ENCODE measurements at regions not wholly inside any gene's neighbourhood (a gene's known extent, or its start where the extent isn't known, plus 50 kb on each side); places are given as distances from the start of the nearest gene placed in this dataset.

GRCh38 chr1:60222360-60223115 lies 149.0 kb upstream of the C1orf87 start:
- DNase-seq (no peak), ATAC-seq (no peak)
- Histone ChIP-seq H3K27me3 (no peaks in the 10 kb centered on the region), H3K36me3 (no peaks in the 10 kb centered on the region), H3K27ac (no peak overlapping the region), H3K9me3 (no peaks in the 10 kb centered on the region), H3K4me1 (no peaks in the 10 kb centered on the region), H3K4me3 (no peak overlapping the region)
- TF ChIP-seq CTCF (IDR thresholded peaks at IDR 0.05): no peak
- intact Hi-C loops (cut with DNase I): no loop called here

DNA sequence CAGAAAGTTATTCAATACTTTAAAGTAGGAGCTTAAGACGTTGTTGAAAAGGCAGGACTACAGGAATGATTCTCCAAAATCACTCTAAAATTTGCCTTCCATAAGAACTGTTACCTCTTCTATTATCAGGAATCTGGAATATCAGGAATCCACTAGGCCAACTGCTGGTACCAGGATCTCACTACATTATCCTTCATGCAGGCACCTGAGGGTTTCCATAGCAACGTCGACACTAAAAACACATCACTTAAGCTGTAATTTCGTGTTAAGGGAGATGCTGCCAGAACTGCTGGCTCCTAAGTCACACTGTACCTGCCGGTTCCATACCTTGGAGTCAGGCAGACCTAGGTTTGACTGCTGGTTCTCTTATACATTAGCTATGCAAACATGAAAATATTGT lies 139.7 kb upstream of the C1orf87 start:
- Histone ChIP-seq H3K9me3 (peaks cover 0 to 8% of the 10 kb centered on the region in 2 donors), H3K4me1 (no peaks in the 10 kb centered on the region), H3K36me3 (no peaks in the 10 kb centered on the region), H3K4me3 (no peak overlapping the region), H3K27me3 (no peaks in the 10 kb centered on the region), H3K27ac (no peak overlapping the region)
- TF ChIP-seq CTCF (IDR thresholded peaks at IDR 0.05): no peak
- intact Hi-C loops (cut with DNase I): no loop called here
- no peak for DNase-seq
- ATAC-seq: no peak

- Histone ChIP-seq H3K36me3 (no peaks in the 10 kb centered on the region), H3K4me1 (no peaks in the 10 kb centered on the region), H3K27ac (no peak overlapping the region), H3K27me3 (no peaks in the 10 kb centered on the region), H3K9me3 (peaks cover 0 to 11% of the 10 kb centered on the region in 2 donors), H3K4me3 (no peak overlapping the region)
- intact Hi-C loops (cut with DNase I): no loop called here
- TF ChIP-seq CTCF (IDR thresholded peaks at IDR 0.05): no peak
- no peak for ATAC-seq
- DNase-seq: no peak
These were observed 122.5 kb upstream of the C1orf87 start for GRCh38 chr1:60196026-60196425.

DNA sequence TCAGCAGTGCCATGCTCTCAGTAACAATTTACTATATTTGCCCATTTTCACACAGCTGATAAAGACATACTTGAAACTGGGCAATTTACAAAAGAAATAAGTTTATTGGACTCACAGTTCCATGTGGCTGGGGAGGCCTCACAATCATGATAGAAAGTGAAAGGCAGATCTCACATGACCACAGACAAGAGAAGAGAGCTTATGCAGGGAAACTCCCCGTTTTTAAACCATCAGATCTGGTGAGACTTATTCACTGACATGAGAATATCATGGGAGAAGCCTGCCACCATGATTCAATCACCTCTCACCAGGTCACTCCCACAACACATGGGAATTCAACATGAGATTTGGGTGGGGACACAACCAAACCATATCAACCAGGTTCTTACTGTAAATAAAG lies 112.1 kb upstream of the C1orf87 start:
- no peak for DNase-seq
- Histone ChIP-seq H3K4me3 (no peak overlapping the region), H3K36me3 (no peaks in the 10 kb centered on the region), H3K27ac (no peak overlapping the region), H3K4me1 (no peaks in the 10 kb centered on the region), H3K27me3 (no peaks in the 10 kb centered on the region), H3K9me3 (peaks cover 0 to 49% of the 10 kb centered on the region in 2 donors)
- TF ChIP-seq CTCF (IDR thresholded peaks at IDR 0.05): no peak
- no peak for ATAC-seq
- intact Hi-C loops (cut with DNase I): no loop called here

- Histone ChIP-seq H3K27ac (no peak overlapping the region), H3K4me3 (no peak overlapping the region), H3K9me3 (peaks cover 0 to 47% of the 10 kb centered on the region in 2 donors), H3K4me1 (no peaks in the 10 kb centered on the region), H3K36me3 (no peaks in the 10 kb centered on the region), H3K27me3 (no peaks in the 10 kb centered on the region)
- intact Hi-C loops (cut with DNase I): no loop called here
- ATAC-seq: no peak
- no peak for DNase-seq
- TF ChIP-seq CTCF (IDR thresholded peaks at IDR 0.05): no peak
These were observed 111.0 kb upstream of the C1orf87 start for GRCh38 chr1:60184521-60184920.

All from left lung (tissue), 4 donors.